GM12878 (cell line): ENCODE measurements at regions not wholly inside any gene's neighbourhood (a gene's known extent, or its start where the extent isn't known, plus 50 kb on each side); places are given as distances from the start of the nearest gene placed in this dataset.

Experiments used
- CHD2 ChIP-seq: IDR thresholded peaks from 2 replicates; pipeline ENCODE4 v1.6.1; 2011; ENCODE audit warnings: low read depth, low read length, improper control_type of control experiment, borderline replicate concordance
- CREM ChIP-seq: IDR thresholded peaks from 2 replicates; pipeline ENCODE4 v1.6.1; 2014; ENCODE audit warnings: antibody characterized with exemption, low read depth
- CTCF ChIP-seq, 3 experiments: IDR thresholded peaks in 2 of 3; conservative IDR thresholded peaks in 1 of 3; 2 replicates each; pipeline ENCODE4 v1.5.1; 2011; ENCODE audit warnings: low read depth in 3 of 3, low read length in 3 of 3, mild to moderate bottlenecking in 3 of 3, control low read depth in 2 of 3, moderate library complexity in 2 of 3, inconsistent platforms in 1 of 3, mixed read lengths in 1 of 3; ENCODE audit not compliant: control insufficient read depth in 2 of 3, insufficient read depth in 1 of 3; ENCODE audit errors: extremely low read depth in 1 of 3
- ELK1 ChIP-seq: IDR thresholded peaks from 2 replicates; pipeline ENCODE4 v1.6.1; 2012; ENCODE audit warnings: low read depth, low read length, improper control_type of control experiment
- EZH2 ChIP-seq: IDR thresholded peaks from 2 replicates; pipeline ENCODE4 v1.6.1; 2012; ENCODE audit warnings: low read depth, mild to moderate bottlenecking, control low read depth, inconsistent platforms, low read length, borderline replicate concordance; ENCODE audit not compliant: control insufficient read depth
- JUND ChIP-seq: IDR thresholded peaks from 2 replicates; pipeline ENCODE4 v1.6.1; 2012; ENCODE audit warnings: low read depth, mild to moderate bottlenecking, low read length, improper control_type of control experiment, moderate library complexity
- POLR2A ChIP-seq: IDR thresholded peaks from 2 replicates; pipeline ENCODE4 v1.6.1; 2011; ENCODE audit warnings: low read depth, mild to moderate bottlenecking, low read length
- RAD21 ChIP-seq: IDR thresholded peaks from 2 replicates; pipeline ENCODE4 v1.6.1; 2011; ENCODE audit warnings: mild to moderate bottlenecking, low read depth, low read length, moderate library complexity; ENCODE audit not compliant: insufficient read depth
- SIN3A ChIP-seq: IDR thresholded peaks from 2 replicates; pipeline ENCODE4 v1.6.1; 2012; ENCODE audit warnings: low read depth, low read length, improper control_type of control experiment
- SMC3 ChIP-seq: IDR thresholded peaks from 2 replicates; pipeline ENCODE4 v1.6.1; 2011; ENCODE audit warnings: low read length, improper control_type of control experiment, borderline replicate concordance
- TCF12 ChIP-seq: IDR thresholded peaks from 2 replicates; pipeline ENCODE4 v1.6.1; 2011; ENCODE audit warnings: low read depth, mild to moderate bottlenecking, low read length
- ZNF384 ChIP-seq: IDR thresholded peaks from 2 replicates; pipeline ENCODE4 v1.6.1; 2012; ENCODE audit warnings: low read depth, mild to moderate bottlenecking, low read length, improper control_type of control experiment, borderline replicate concordance
- ZNF687 ChIP-seq: fragments of 450-650 bp; IDR thresholded peaks from 2 replicates; pipeline ENCODE4 v1.6.1; 2017; ENCODE audit warnings: mild to moderate bottlenecking, moderate library complexity
- TF ChIP-seq, protein P1 (sequence below): fragments of 450-650 bp; IDR thresholded peaks from 2 replicates; pipeline ENCODE4 v1.6.1; 2018; ENCODE audit warnings: borderline replicate concordance, mild to moderate bottlenecking; ENCODE audit not compliant: partially characterized antibody

DNA sequence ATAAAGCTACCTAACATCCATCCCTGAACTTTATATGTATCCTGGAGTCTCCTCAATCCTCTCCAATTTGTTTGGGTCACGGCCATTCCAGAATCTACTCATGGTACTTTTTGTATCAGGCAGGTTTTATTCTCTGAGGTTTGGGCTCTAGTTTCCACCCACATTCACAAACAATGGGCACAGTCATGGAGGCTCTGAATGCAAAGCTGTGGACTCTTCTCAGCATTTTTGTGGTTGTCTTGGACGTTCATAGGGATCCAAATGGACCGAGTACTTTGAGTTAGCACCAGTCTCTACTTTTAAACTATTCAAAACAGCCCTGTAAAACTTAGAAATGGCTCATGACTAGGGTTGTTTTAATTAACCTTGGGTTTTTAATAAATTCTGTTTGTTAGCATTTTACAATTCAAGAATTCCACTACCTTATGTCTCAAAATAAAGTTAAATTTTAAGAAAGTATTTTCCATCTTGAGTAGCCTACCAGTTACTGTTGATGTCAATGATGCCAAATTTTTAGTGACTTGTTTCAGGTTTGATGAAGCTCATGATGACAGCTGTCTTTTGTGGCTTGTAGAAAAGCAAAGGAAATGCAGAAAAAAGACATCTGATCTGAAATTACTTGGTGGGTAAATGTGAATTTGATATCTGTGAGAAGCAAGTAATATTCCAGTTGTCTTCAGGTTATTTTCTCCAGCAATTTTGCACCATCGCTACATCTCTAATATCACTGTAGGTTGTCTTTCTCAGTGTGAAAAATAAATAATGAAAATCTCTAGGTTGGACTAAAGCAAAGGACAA lies 275.7 kb upstream of the THBS1 start:
- TF ChIP-seq TCF12 (no peak), JUND (no peak), CHD2 (no peak), CTCF (IDR thresholded peaks at IDR 0.05 in 2 of 3, conservative IDR thresholded peaks at IDR 0.05 in 1 of 3; ENCODE audit: control insufficient read depth in 2 of 3, extremely low read depth in 1 of 3, insufficient read depth in 1 of 3, low read depth in 3 of 3, low read length in 3 of 3) (no peak), POLR2A (no peak), SIN3A (no peak), ZNF384 (no peak), CREM (no peak), SMC3 (no peak), RAD21 (no peak), EZH2 (no peak), ELK1 (no peak), ZNF687 (no peak)
- TF ChIP-seq, protein P1, sequence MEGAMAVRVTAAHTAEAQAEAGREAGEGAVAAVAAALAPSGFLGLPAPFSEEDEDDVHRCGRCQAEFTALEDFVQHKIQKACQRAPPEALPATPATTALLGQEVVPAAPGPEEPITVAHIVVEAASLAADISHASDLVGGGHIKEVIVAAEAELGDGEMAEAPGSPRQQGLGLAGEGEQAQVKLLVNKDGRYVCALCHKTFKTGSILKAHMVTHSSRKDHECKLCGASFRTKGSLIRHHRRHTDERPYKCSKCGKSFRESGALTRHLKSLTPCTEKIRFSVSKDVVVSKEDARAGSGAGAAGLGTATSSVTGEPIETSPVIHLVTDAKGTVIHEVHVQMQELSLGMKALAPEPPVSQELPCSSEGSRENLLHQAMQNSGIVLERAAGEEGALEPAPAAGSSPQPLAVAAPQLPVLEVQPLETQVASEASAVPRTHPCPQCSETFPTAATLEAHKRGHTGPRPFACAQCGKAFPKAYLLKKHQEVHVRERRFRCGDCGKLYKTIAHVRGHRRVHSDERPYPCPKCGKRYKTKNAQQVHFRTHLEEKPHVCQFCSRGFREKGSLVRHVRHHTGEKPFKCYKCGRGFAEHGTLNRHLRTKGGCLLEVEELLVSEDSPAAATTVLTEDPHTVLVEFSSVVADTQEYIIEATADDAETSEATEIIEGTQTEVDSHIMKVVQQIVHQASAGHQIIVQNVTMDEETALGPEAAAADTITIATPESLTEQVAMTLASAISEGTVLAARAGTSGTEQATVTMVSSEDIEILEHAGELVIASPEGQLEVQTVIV: no peak
